IMR-90 (cell line): ENCODE measurements at regions not wholly inside any gene's neighbourhood (a gene's known extent, or its start where the extent isn't known, plus 50 kb on each side); places are given as distances from the start of the nearest gene placed in this dataset.

ENCODE experiments used
- ATAC-seq: fragments of 200-7000 bp; cut with Tn5 transposase; 2 replicates; pipeline ENCODE4 v1.9.1; 2020; ENCODE audit warnings: low read depth, mild to moderate bottlenecking, moderate library complexity
- BruUV-seq: library from RNA; stranded (reverse); fragments of 400-500 nt; replicated peaks from 2 replicates; lab custom pipeline; 2021; lab: Mats Ljungman, UMichigan
- CTCF ChIA-PET: fragments of 300-600 bp; formaldehyde crosslinking; extraction: SDS; loops from one replicate; lab custom pipeline; 2021; ENCODE audit warnings: antibody characterized with exemption; lab: Yijun Ruan, JAX
- POLR2A ChIA-PET: fragments of 300-600 bp; sonication (Branson Sonifier 250); formaldehyde crosslinking; loops from one replicate; lab custom pipeline; 2022; ENCODE audit warnings: antibody characterized with exemption; ENCODE audit not compliant: unreplicated experiment; lab: Charles Lee
- DNase-seq: peaks from one replicate; pipeline ENCODE4 v3.0.0; 2013
- H2AFZ ChIP-seq: replicated peaks from 2 replicates; pipeline ENCODE3; 2013; ENCODE audit warnings: low read length, mild to moderate bottlenecking; ENCODE audit not compliant: poor library complexity
- H2AK5ac ChIP-seq: 2 replicates; pipeline ENCODE4 v1.6.1; 2013; ENCODE audit warnings: low read depth, low read length, inconsistent platforms
- H2AK9ac ChIP-seq: replicated peaks from 2 replicates; pipeline ENCODE3; 2013; ENCODE audit warnings: mild to moderate bottlenecking, low read depth, low read length, moderate library complexity; ENCODE audit not compliant: poor library complexity
- H2BK120ac ChIP-seq: 2 replicates; pipeline ENCODE4 v1.6.1; 2013; ENCODE audit warnings: low read depth, low read length, inconsistent platforms
- H2BK15ac ChIP-seq: 3 replicates; pipeline ENCODE4 v1.6.1; 2013; ENCODE audit warnings: low read depth, low read length, inconsistent platforms
- H2BK20ac ChIP-seq: 2 replicates; pipeline ENCODE4 v1.6.1; 2013; ENCODE audit warnings: low read depth, mild to moderate bottlenecking, inconsistent platforms, low read length, moderate library complexity
- H2BK5ac ChIP-seq: 2 replicates; pipeline ENCODE4 v1.6.1; 2013; ENCODE audit warnings: mild to moderate bottlenecking, low read depth, low read length, inconsistent platforms; ENCODE audit not compliant: poor library complexity, severe bottlenecking
- H3K14ac ChIP-seq: replicated peaks from 2 replicates; pipeline ENCODE4 v1.6.1; 2013; ENCODE audit warnings: low read depth, low read length, inconsistent platforms
- H3K18ac ChIP-seq: 2 replicates; pipeline ENCODE4 v1.6.1; 2013; ENCODE audit warnings: low read depth, low read length, control low read depth
- H3K23ac ChIP-seq: 2 replicates; pipeline ENCODE4 v1.6.1; 2013; ENCODE audit warnings: low read depth, low read length, inconsistent platforms
- H3K27ac ChIP-seq: 2 replicates; pipeline ENCODE4 v1.5.1; 2013; ENCODE audit warnings: mild to moderate bottlenecking, control low read depth, low read length; ENCODE audit not compliant: insufficient read depth
- H3K27me3 ChIP-seq: 2 replicates; pipeline ENCODE4 v1.6.1; 2013; ENCODE audit warnings: low read length; ENCODE audit not compliant: control insufficient read depth, insufficient read depth
- H3K36me3 ChIP-seq: 2 replicates; pipeline ENCODE4 v1.6.1; 2013; ENCODE audit warnings: low read length, mixed read lengths; ENCODE audit not compliant: control insufficient read depth, insufficient read depth
- H3K4ac ChIP-seq: 2 replicates; pipeline ENCODE4 v1.6.1; 2013; ENCODE audit warnings: low read depth, low read length, inconsistent platforms
- H3K4me1 ChIP-seq: 2 replicates; pipeline ENCODE4 v1.6.1; 2013; ENCODE audit warnings: low read length, mixed read lengths; ENCODE audit not compliant: control insufficient read depth, insufficient read depth
- H3K4me2 ChIP-seq: 2 replicates; pipeline ENCODE4 v1.6.1; 2013; ENCODE audit warnings: low read depth, mild to moderate bottlenecking, control low read depth, low read length, moderate library complexity
- H3K4me3 ChIP-seq: 2 replicates; pipeline ENCODE4 v1.5.1; 2013; ENCODE audit warnings: low read depth, mild to moderate bottlenecking, control low read depth, low read length, moderate library complexity; ENCODE audit not compliant: insufficient read depth
- H3K56ac ChIP-seq: 2 replicates; pipeline ENCODE4 v1.6.1; 2013; ENCODE audit warnings: low read length, inconsistent platforms; ENCODE audit not compliant: insufficient read depth; ENCODE audit errors: extremely low read depth
- H3K79me1 ChIP-seq, 2 experiments: 2 replicates each; pipeline ENCODE4 v1.6.1; 2013; ENCODE audit warnings: low read length in 2 of 2, inconsistent platforms in 1 of 2, low read depth in 1 of 2
- H3K9ac ChIP-seq: 2 replicates; pipeline ENCODE4 v1.6.1; 2013; ENCODE audit warnings: low read depth, low read length, control low read depth
- H3K9me1 ChIP-seq: 2 replicates; pipeline ENCODE4 v1.6.1; 2013; ENCODE audit warnings: low read length, inconsistent platforms; ENCODE audit not compliant: insufficient read depth
- H3K9me3 ChIP-seq: 2 replicates; pipeline ENCODE4 v1.6.1; 2013; ENCODE audit warnings: low read length; ENCODE audit not compliant: control insufficient read depth, insufficient read depth
- H4K20me1 ChIP-seq: 2 replicates; pipeline ENCODE4 v1.6.1; 2013; ENCODE audit warnings: low read length, inconsistent platforms; ENCODE audit not compliant: insufficient read depth
- H4K5ac ChIP-seq: 2 replicates; pipeline ENCODE4 v1.6.1; 2013; ENCODE audit warnings: mild to moderate bottlenecking, low read depth, low read length, control low read depth
- H4K8ac ChIP-seq, 2 experiments: 2 replicates each; pipeline ENCODE4 v1.6.1; 2013; ENCODE audit warnings: low read depth in 2 of 2, low read length in 2 of 2, control low read depth in 1 of 2, inconsistent platforms in 1 of 2
- H4K91ac ChIP-seq: 2 replicates; pipeline ENCODE4 v1.6.1; 2013; ENCODE audit warnings: low read depth, low read length, inconsistent platforms; ENCODE audit not compliant: insufficient read depth
- WGBS, 2 experiments: methylation state at CpG; one replicate each; pipeline versions ENCODE4 v1.1.5 to v1.1.7; 2013; ENCODE audit warnings: missing lambda C conversion rate in 2 of 2; ENCODE audit not compliant: insufficient read length in 1 of 2; ENCODE audit errors: extremely low coverage in 2 of 2; 5-methylcytosine and 5-hydroxymethylcytosine counted together
- dilution Hi-C: fragments of 300-500 bp; cut with HindIII; formaldehyde crosslinking; loops from one replicate; pipeline ENCODE4 v1.14.3; 2018; ENCODE audit warnings: low sequenced_read_pairs; ENCODE audit not compliant: unreplicated experiment
- in situ Hi-C: fragments of 300-500 bp; cut with MboI; formaldehyde crosslinking; loops from 3 replicates; pipeline ENCODE4 v1.14.3; 2019; ENCODE audit warnings: low sequenced_read_pairs, inconsistent platforms, mixed read lengths
- intact Hi-C: fragments of 100-400 bp; cut with micrococcal nuclease; formaldehyde crosslinking; loops from 2 replicates; pipeline ENCODE4 v1.10.0; 2022
- TF ChIP-seq, protein P1 (sequence below): fragments of 150-350 bp; IDR thresholded peaks from 2 replicates; pipeline ENCODE4 v1.6.1; 2016; ENCODE audit warnings: low read depth, mild to moderate bottlenecking, low read length, moderate library complexity, borderline replicate concordance

DNA sequence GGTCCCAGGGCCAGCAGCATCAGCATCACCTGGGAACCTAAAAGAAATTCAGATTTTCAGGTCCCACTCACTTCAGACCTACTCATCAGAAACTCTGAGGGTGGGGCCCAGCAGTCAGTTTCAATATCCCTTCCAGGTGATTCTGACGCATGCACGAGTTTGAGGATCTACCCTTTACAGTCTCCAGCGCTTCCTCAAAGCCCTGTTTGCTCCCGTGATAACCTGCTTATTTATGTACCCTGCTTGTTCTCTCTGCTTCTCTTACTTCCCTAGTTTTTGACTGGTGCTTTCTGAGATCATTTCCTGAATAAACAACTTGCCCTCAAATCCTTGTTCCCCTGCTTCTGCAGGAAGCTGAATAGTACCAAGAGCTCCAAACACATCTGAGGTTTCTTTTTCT is 245.3 kb downstream of the ZNF621 start:
- Histone ChIP-seq H4K5ac (no peak overlapping the region), H3K23ac (no peak overlapping the region), H2BK20ac (no peak overlapping the region), H3K36me3 (no peaks in the 10 kb centered on the region), H2AFZ (no peak overlapping the region), H3K56ac (no peak overlapping the region), H4K91ac (no peak overlapping the region), H2BK120ac (no peak overlapping the region), H2AK5ac (no peak overlapping the region), H2BK5ac (no peak overlapping the region), H3K4ac (no peak overlapping the region), H3K27me3 (no peaks in the 10 kb centered on the region), H2BK15ac (no peak overlapping the region), H3K79me1 (no peaks in the 10 kb centered on the region), H3K27ac (no peak overlapping the region), H3K9ac (no peak overlapping the region), H2AK9ac (no peak overlapping the region), H3K4me3 (no peak overlapping the region), H4K20me1 (no peaks in the 10 kb centered on the region), H3K9me1 (no peaks in the 10 kb centered on the region), H4K8ac (no peak overlapping the region), H3K4me2 (no peak overlapping the region), H3K9me3 (peaks cover 5% of the 10 kb centered on the region), H3K18ac (no peak overlapping the region), H3K14ac (no peak overlapping the region), H3K4me1 (no peaks in the 10 kb centered on the region)
- no TSS peak for BruUV-seq
- ChIA-PET CTCF (no interaction called here), POLR2A (no interaction called here)
- in situ Hi-C loops (no loop called here), dilution Hi-C loops (no loop called here), intact Hi-C loops (no loop called here)
- TF ChIP-seq, protein P1, sequence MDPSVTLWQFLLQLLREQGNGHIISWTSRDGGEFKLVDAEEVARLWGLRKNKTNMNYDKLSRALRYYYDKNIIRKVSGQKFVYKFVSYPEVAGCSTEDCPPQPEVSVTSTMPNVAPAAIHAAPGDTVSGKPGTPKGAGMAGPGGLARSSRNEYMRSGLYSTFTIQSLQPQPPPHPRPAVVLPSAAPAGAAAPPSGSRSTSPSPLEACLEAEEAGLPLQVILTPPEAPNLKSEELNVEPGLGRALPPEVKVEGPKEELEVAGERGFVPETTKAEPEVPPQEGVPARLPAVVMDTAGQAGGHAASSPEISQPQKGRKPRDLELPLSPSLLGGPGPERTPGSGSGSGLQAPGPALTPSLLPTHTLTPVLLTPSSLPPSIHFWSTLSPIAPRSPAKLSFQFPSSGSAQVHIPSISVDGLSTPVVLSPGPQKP, result no peak
- DNase-seq (no peak), ATAC-seq (no peak)
- WGBS, 2 experiments, result 51% methylated on average over 2 of the region's 4 CpGs; no CpG with 5 or more reads in 1 of the 2 experiments
